Neural progenitor cell (in vitro differentiated cells): ENCODE measurements at regions not wholly inside any gene's neighbourhood (a gene's known extent, or its start where the extent isn't known, plus 50 kb on each side); places are given as distances from the start of the nearest gene placed in this dataset.

Experiments
- DNase-seq: peaks from one replicate; pipeline ENCODE4 v3.0.0-alpha.2; 2016; ENCODE audit warnings: low spot score
- H2AFZ ChIP-seq: fragments of 200-600 bp; sonication (generic); replicated peaks from 2 replicates; pipeline ENCODE4 v1.6.1; 2016; ENCODE audit warnings: antibody characterized with exemption
- H3F3A ChIP-seq: fragments of 200-600 bp; sonication (generic); 2 replicates; pipeline ENCODE4 v1.6.1; 2016; ENCODE audit warnings: antibody characterized with exemption, low read depth
- H3K27ac ChIP-seq: fragments of 200-600 bp; sonication (generic); 2 replicates; pipeline ENCODE4 v1.5.1; 2016; ENCODE audit warnings: mild to moderate bottlenecking
- H3K27me3 ChIP-seq: fragments of 200-600 bp; sonication (generic); 2 replicates; pipeline ENCODE4 v1.6.1; 2016; ENCODE audit warnings: mild to moderate bottlenecking, moderate library complexity
- H3K36me3 ChIP-seq: fragments of 200-600 bp; sonication (generic); 2 replicates; pipeline ENCODE4 v1.5.1; 2016
- H3K4me1 ChIP-seq: fragments of 200-600 bp; sonication (generic); 2 replicates; pipeline ENCODE4 v1.6.1; 2016; ENCODE audit warnings: mixed run types
- H3K4me2 ChIP-seq: fragments of 200-600 bp; sonication (generic); 2 replicates; pipeline ENCODE4 v1.6.1; 2016
- H3K4me3 ChIP-seq: fragments of 200-600 bp; sonication (generic); 2 replicates; pipeline ENCODE4 v1.5.1; 2016
- H3K79me2 ChIP-seq: fragments of 200-600 bp; sonication (generic); 2 replicates; pipeline ENCODE4 v1.6.1; 2016; ENCODE audit warnings: low read depth
- H3K9ac ChIP-seq: fragments of 200-600 bp; sonication (generic); 2 replicates; pipeline ENCODE4 v1.6.1; 2016
- H3K9me3 ChIP-seq: fragments of 200-600 bp; sonication (generic); 2 replicates; pipeline ENCODE4 v1.5.1; 2016; ENCODE audit warnings: low read depth
- H4K20me1 ChIP-seq: fragments of 200-600 bp; sonication (generic); 2 replicates; pipeline ENCODE4 v1.6.1; 2016; ENCODE audit warnings: low read depth
- H3K27ac Mint-ChIP-seq: 3 replicates; pipeline ENCODE4 v1.8.0; 2021; ENCODE audit warnings: mixed read lengths
- H3K27me3 Mint-ChIP-seq: 2 replicates; pipeline ENCODE4 v1.8.0; 2022; ENCODE audit warnings: low read depth, mild to moderate bottlenecking, inconsistent platforms, moderate library complexity, mixed read lengths; ENCODE audit not compliant: insufficient read depth
- H3K36me3 Mint-ChIP-seq: 3 replicates; pipeline ENCODE4 v1.8.0; 2021; ENCODE audit warnings: mixed read lengths
- H3K4me1 Mint-ChIP-seq: 3 replicates; pipeline ENCODE4 v1.8.0; 2021; ENCODE audit warnings: mixed read lengths
- H3K4me3 Mint-ChIP-seq: 3 replicates; pipeline ENCODE4 v1.8.0; 2021; ENCODE audit warnings: mild to moderate bottlenecking, moderate library complexity, mixed read lengths
- H3K9me3 Mint-ChIP-seq: 3 replicates; pipeline ENCODE4 v1.8.0; 2020; ENCODE audit warnings: mixed read lengths
- EZH2 ChIP-seq: fragments of 200-600 bp; sonication (generic); IDR thresholded peaks from 2 replicates; pipeline ENCODE4 v1.6.1; 2017; ENCODE audit warnings: antibody characterized with exemption, mild to moderate bottlenecking, moderate library complexity
- EZH2phosphoT487 ChIP-seq: fragments of 200-600 bp; sonication (generic); IDR thresholded peaks from 2 replicates; pipeline ENCODE4 v1.6.1; 2017; ENCODE audit warnings: antibody characterized with exemption
- TF ChIP-seq, protein P1 (sequence below): fragments of 200-600 bp; sonication (generic); IDR thresholded peaks from 2 replicates; pipeline ENCODE4 v1.5.1; 2017; ENCODE audit warnings: antibody characterized with exemption, mild to moderate bottlenecking

DNA sequence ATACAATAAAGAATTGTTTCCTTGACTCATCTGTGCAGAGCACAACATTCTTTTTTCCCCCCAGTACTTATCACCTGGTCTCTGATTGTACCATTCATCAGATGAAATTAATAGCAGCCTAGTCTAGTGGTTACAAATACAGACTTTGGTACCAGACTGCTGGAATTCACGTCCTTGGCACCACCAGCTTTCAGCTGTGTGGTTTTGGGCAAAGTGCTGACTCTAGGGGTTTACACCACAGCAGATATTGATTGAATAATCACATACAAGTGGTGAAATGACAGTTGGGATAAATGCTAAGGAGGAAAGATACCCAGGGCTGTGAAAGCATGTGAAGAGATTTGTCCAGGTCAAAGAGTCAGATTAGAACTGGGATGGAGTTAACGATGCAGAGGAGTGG lies 79.3 kb upstream of the ATP10B start:
- no peak overlapping the region for H2AFZ ChIP-seq
- peaks cover 6% of the 10 kb centered on the region for H3K4me1 ChIP-seq
- no peaks in the 10 kb centered on the region for H4K20me1 ChIP-seq
- DNase-seq: no peak
- no peak overlapping the region for H3K4me3 ChIP-seq
- H3K27ac ChIP-seq: no peak overlapping the region
- peaks cover 2% of the 10 kb centered on the region for H3K27me3 Mint-ChIP-seq
- H3K9me3 Mint-ChIP-seq: no peaks in the 10 kb centered on the region
- no peaks in the 10 kb centered on the region for H3K9me3 ChIP-seq
- no peaks in the 10 kb centered on the region for H3K36me3 Mint-ChIP-seq
- peaks cover 27% of the 10 kb centered on the region for H3K4me1 Mint-ChIP-seq
- H3K79me2 ChIP-seq: no peaks in the 10 kb centered on the region
- H3K27me3 ChIP-seq: no peaks in the 10 kb centered on the region
- H3K4me3 Mint-ChIP-seq: no peak overlapping the region
- no peaks in the 10 kb centered on the region for H3F3A ChIP-seq
- H3K9ac ChIP-seq: no peak overlapping the region
- no peak overlapping the region for H3K4me2 ChIP-seq
- TF ChIP-seq, protein P1, sequence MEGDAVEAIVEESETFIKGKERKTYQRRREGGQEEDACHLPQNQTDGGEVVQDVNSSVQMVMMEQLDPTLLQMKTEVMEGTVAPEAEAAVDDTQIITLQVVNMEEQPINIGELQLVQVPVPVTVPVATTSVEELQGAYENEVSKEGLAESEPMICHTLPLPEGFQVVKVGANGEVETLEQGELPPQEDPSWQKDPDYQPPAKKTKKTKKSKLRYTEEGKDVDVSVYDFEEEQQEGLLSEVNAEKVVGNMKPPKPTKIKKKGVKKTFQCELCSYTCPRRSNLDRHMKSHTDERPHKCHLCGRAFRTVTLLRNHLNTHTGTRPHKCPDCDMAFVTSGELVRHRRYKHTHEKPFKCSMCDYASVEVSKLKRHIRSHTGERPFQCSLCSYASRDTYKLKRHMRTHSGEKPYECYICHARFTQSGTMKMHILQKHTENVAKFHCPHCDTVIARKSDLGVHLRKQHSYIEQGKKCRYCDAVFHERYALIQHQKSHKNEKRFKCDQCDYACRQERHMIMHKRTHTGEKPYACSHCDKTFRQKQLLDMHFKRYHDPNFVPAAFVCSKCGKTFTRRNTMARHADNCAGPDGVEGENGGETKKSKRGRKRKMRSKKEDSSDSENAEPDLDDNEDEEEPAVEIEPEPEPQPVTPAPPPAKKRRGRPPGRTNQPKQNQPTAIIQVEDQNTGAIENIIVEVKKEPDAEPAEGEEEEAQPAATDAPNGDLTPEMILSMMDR: no peak
- no peak for TF ChIP-seq EZH2
- TF ChIP-seq EZH2phosphoT487: no peak
- H3K36me3 ChIP-seq: no peaks in the 10 kb centered on the region
- peak overlapping the region; percentile 83 for H3K27ac Mint-ChIP-seq

DNA sequence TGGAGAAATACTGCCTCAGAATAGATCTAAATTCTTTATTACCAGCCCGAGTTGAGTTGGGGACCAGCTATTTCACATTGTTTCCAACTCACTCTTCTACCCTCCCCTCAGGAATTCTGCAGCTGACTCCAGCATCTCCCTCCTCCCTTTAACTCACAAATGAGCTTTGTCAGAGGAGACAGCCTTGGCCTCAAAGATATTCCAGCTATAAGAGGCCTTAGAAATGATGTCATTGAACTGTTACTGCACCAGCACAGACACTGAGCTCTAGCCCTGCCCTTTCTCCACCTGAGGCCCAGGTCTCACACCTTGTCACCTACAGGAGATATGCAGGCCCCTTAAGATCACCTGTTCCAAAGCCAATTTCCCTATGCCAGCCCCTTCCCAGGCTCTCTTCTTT lies 78.4 kb upstream of the ATP10B start:
- Histone ChIP-seq H3K27me3 (no peaks in the 10 kb centered on the region), H3K4me2 (no peak overlapping the region), H4K20me1 (no peaks in the 10 kb centered on the region), H3F3A (no peaks in the 10 kb centered on the region), H3K9ac (no peak overlapping the region), H3K4me1 (peaks cover 6% of the 10 kb centered on the region), H3K4me3 (no peak overlapping the region), H2AFZ (no peak overlapping the region), H3K79me2 (no peaks in the 10 kb centered on the region), H3K36me3 (no peaks in the 10 kb centered on the region), H3K9me3 (no peaks in the 10 kb centered on the region), H3K27ac (no peak overlapping the region)
- Mint-ChIP-seq H3K36me3 (no peaks in the 10 kb centered on the region), H3K9me3 (no peaks in the 10 kb centered on the region), H3K4me1 (peaks cover 31% of the 10 kb centered on the region), H3K4me3 (peak overlapping the region; percentile 30), H3K27me3 (peaks cover 2% of the 10 kb centered on the region), H3K27ac (peak overlapping the region; percentile 79)
- peak; percentile 63 for DNase-seq
- TF ChIP-seq EZH2 (no peak), EZH2phosphoT487 (no peak)
- TF ChIP-seq, protein P1: no peak

DNA sequence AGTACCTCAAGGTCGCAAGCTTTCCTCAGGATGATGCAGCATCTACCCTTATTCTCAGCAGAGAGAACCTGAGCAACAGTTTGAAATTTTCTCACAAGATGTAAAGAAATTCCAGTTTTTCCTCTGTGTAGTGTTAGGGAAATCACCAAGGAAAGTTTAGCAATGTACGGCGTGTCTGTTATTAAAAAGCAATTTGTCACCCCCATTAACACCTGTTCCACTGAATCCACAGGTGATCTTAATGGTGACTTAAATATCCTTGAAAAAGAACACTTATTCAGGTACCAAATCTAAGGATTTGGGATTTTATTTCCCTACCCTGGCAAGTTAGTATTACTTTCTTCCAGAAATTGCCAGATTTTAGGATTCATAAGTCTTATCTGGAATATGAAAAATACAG lies 77.9 kb upstream of the ATP10B start:
- Histone ChIP-seq H3K27me3 (no peaks in the 10 kb centered on the region), H3K4me1 (peaks cover 6% of the 10 kb centered on the region), H3K9me3 (no peaks in the 10 kb centered on the region), H3K9ac (no peak overlapping the region), H4K20me1 (no peaks in the 10 kb centered on the region), H3K4me3 (no peak overlapping the region), H3K79me2 (no peaks in the 10 kb centered on the region), H3F3A (no peaks in the 10 kb centered on the region), H3K27ac (no peak overlapping the region), H3K36me3 (no peaks in the 10 kb centered on the region), H3K4me2 (no peak overlapping the region), H2AFZ (no peak overlapping the region)
- Mint-ChIP-seq H3K9me3 (no peaks in the 10 kb centered on the region), H3K4me3 (no peak overlapping the region), H3K4me1 (peaks cover 31% of the 10 kb centered on the region), H3K36me3 (no peaks in the 10 kb centered on the region), H3K27me3 (peaks cover 2% of the 10 kb centered on the region), H3K27ac (no peak overlapping the region)
- DNase-seq: no peak
- no peak for TF ChIP-seq EZH2
- TF ChIP-seq EZH2phosphoT487: no peak
- TF ChIP-seq, protein P1: no peak

DNA sequence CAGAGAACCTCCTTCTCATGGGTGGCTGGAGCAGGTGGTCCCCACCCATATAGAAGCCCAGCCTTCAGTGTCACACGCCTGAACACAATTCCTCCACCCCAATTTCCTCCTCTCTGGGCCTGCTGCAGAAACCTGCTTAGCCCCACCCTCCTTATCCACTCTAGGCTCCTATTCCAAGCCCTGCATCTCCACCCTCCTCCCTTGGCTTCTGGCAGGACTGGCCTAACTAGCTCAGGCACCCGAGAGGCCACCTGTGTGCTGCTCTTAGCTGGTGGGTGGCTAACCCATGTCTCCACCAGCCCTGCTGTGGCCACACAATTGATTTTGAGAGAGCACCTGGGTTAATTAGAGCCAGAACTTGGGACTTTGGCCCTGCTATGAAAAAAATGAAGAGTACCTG lies 77.3 kb upstream of the ATP10B start:
- TF ChIP-seq, protein P1: no peak
- no peak overlapping the region for H3K27ac Mint-ChIP-seq
- no peaks in the 10 kb centered on the region for H3F3A ChIP-seq
- no peak overlapping the region for H3K9ac ChIP-seq
- H3K9me3 Mint-ChIP-seq: no peaks in the 10 kb centered on the region
- H3K4me1 Mint-ChIP-seq: peaks cover 31% of the 10 kb centered on the region
- no peaks in the 10 kb centered on the region for H3K79me2 ChIP-seq
- H3K4me3 Mint-ChIP-seq: no peak overlapping the region
- no peaks in the 10 kb centered on the region for H4K20me1 ChIP-seq
- H3K4me3 ChIP-seq: no peak overlapping the region
- H3K36me3 ChIP-seq: no peaks in the 10 kb centered on the region
- no peak overlapping the region for H3K27ac ChIP-seq
- H3K4me1 ChIP-seq: peaks cover 6% of the 10 kb centered on the region
- H3K9me3 ChIP-seq: no peaks in the 10 kb centered on the region
- H3K27me3 ChIP-seq: no peaks in the 10 kb centered on the region
- H3K4me2 ChIP-seq: no peak overlapping the region
- peaks cover 2% of the 10 kb centered on the region for H3K27me3 Mint-ChIP-seq
- DNase-seq: no peak
- H3K36me3 Mint-ChIP-seq: no peaks in the 10 kb centered on the region
- H2AFZ ChIP-seq: no peak overlapping the region
